SK-N-SH (cell line): ENCODE measurements at regions not wholly inside any gene's neighbourhood (a gene's known extent, or its start where the extent isn't known, plus 50 kb on each side); places are given as distances from the start of the nearest gene placed in this dataset.

Experiments
- JUND ChIP-seq: IDR thresholded peaks from 2 replicates; pipeline ENCODE4 v1.4.0; 2012
- TF ChIP-seq, protein P1 (sequence below): IDR thresholded peaks from 2 replicates; pipeline ENCODE4 v1.4.0; 2012; ENCODE audit warnings: low read depth, borderline replicate concordance

DNA sequence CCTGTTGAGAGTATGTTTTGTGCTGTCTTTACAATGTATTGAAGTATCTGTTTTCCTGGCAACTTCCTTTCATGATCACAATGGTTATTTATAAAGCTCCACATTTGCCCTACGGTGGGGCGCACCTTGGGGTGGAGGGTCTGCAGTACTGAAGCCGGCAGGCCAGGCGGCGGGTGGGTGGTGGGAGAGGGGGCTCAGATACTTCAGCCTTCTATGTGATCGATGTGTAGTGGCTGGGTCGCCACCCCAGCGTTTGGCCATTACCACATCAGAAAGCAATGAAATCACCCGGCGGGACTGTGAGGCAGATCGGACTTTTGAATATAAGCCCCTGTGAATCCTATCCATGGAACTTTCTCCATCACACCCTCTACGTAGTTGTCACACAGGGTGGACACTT, 196.6 kb downstream of the FOXL1 start:
- no peak for TF ChIP-seq JUND
- TF ChIP-seq, protein P1, sequence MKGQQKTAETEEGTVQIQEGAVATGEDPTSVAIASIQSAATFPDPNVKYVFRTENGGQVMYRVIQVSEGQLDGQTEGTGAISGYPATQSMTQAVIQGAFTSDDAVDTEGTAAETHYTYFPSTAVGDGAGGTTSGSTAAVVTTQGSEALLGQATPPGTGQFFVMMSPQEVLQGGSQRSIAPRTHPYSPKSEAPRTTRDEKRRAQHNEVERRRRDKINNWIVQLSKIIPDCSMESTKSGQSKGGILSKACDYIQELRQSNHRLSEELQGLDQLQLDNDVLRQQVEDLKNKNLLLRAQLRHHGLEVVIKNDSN = no peak
